Activated CD8-positive, alpha-beta T cell treated with anti-CD3 and anti-CD28 coated beads for 36 hours (primary cell): ENCODE measurements at regions not wholly inside any gene's neighbourhood (a gene's known extent, or its start where the extent isn't known, plus 50 kb on each side); places are given as distances from the start of the nearest gene placed in this dataset.

Source experiments
- ATAC-seq: fragments of 200-7000 bp; cut with Tn5 transposase; one replicate; pipeline ENCODE4 v1.10.0; 2021; ENCODE audit warnings: mild to moderate bottlenecking, moderate library complexity
- CTCF ChIA-PET: fragments of 350-600 bp; sonication (Branson Sonifier 250); formaldehyde crosslinking; loops from one replicate; lab custom pipeline; 2021; ENCODE audit warnings: antibody characterized with exemption; lab: Charles Lee
- POLR2A ChIA-PET: fragments of 350-600 bp; sonication (Branson Sonifier 250); formaldehyde crosslinking; loops from one replicate; lab custom pipeline; 2021; ENCODE audit warnings: antibody characterized with exemption; lab: Charles Lee
- DNase-seq: peaks from one replicate; pipeline ENCODE4 v3.0.0-alpha.2; 2020
- H3K27ac Mint-ChIP-seq: one replicate; pipeline ENCODE4 v1.8.0; 2021; ENCODE audit warnings: mild to moderate bottlenecking, mixed read lengths
- H3K27me3 Mint-ChIP-seq: one replicate; pipeline ENCODE4 v1.8.0; 2021; ENCODE audit warnings: mixed read lengths
- H3K36me3 Mint-ChIP-seq: one replicate; pipeline ENCODE4 v1.8.0; 2021; ENCODE audit warnings: low read depth, mixed read lengths
- H3K4me1 Mint-ChIP-seq: one replicate; pipeline ENCODE4 v1.8.0; 2021; ENCODE audit warnings: low read depth, mixed read lengths
- H3K4me3 Mint-ChIP-seq: one replicate; pipeline ENCODE4 v1.8.0; 2021; ENCODE audit warnings: mild to moderate bottlenecking, moderate library complexity, mixed read lengths
- H3K9me3 Mint-ChIP-seq: one replicate; pipeline ENCODE4 v1.8.0; 2021; ENCODE audit warnings: mixed read lengths
- CTCF ChIP-seq: fragments of 200-600 bp; IDR thresholded peaks from one replicate; pipeline ENCODE4 v1.8.0; 2022; ENCODE audit warnings: antibody characterized with exemption, mild to moderate bottlenecking
- intact Hi-C: fragments of 100-400 bp; cut with micrococcal nuclease; formaldehyde crosslinking; loops from one replicate; pipeline ENCODE4 v1.10.0; 2022

GRCh38 chr2:78051480-78051879 lies 529.3 kb upstream of the LRRTM4 start:
- ChIA-PET POLR2A (no interaction called here), CTCF (no interaction called here)
- Mint-ChIP-seq H3K4me3 (no peak overlapping the region), H3K4me1 (no peaks in the 10 kb centered on the region), H3K9me3 (peaks cover 34% of the 10 kb centered on the region), H3K27ac (no peak overlapping the region), H3K27me3 (no peaks in the 10 kb centered on the region), H3K36me3 (no peaks in the 10 kb centered on the region)
- intact Hi-C loops: no loop called here
- no peak for TF ChIP-seq CTCF
- ATAC-seq (no peak), DNase-seq (no peak)

GRCh38 chr2:78056976-78057375 lies 534.8 kb upstream of the LRRTM4 start:
- Mint-ChIP-seq H3K27ac (no peak overlapping the region), H3K9me3 (peaks cover 20% of the 10 kb centered on the region), H3K36me3 (no peaks in the 10 kb centered on the region), H3K4me1 (no peaks in the 10 kb centered on the region), H3K27me3 (no peaks in the 10 kb centered on the region), H3K4me3 (no peak overlapping the region)
- ChIA-PET CTCF (no interaction called here), POLR2A (no interaction called here)
- intact Hi-C loops: no loop called here
- ATAC-seq (no peak), DNase-seq (no peak)
- TF ChIP-seq CTCF: no peak

- ChIA-PET POLR2A (no interaction called here), CTCF (no interaction called here)
- Mint-ChIP-seq H3K4me1 (no peaks in the 10 kb centered on the region), H3K27me3 (no peaks in the 10 kb centered on the region), H3K4me3 (no peak overlapping the region), H3K27ac (no peak overlapping the region), H3K36me3 (no peaks in the 10 kb centered on the region), H3K9me3 (peaks cover 11% of the 10 kb centered on the region)
- TF ChIP-seq CTCF: no peak
- no peak for ATAC-seq
- intact Hi-C loops: no loop called here
- DNase-seq: no peak
These were observed 539.1 kb upstream of the LRRTM4 start for GRCh38 chr2:78061301-78061700.

- no peak for ATAC-seq
- Mint-ChIP-seq H3K4me1 (no peaks in the 10 kb centered on the region), H3K27ac (no peak overlapping the region), H3K36me3 (no peaks in the 10 kb centered on the region), H3K4me3 (no peak overlapping the region), H3K9me3 (peaks cover 11% of the 10 kb centered on the region), H3K27me3 (no peaks in the 10 kb centered on the region)
- ChIA-PET CTCF (no interaction called here), POLR2A (no interaction called here)
- intact Hi-C loops: no loop called here
- TF ChIP-seq CTCF: no peak
- no peak for DNase-seq
These were observed 539.6 kb upstream of the LRRTM4 start for GRCh38 chr2:78061732-78062131.

GRCh38 chr2:78063246-78064020 lies 541.3 kb upstream of the LRRTM4 start:
- ChIA-PET POLR2A (no interaction called here), CTCF (no interaction called here)
- no peaks in the 10 kb centered on the region for H3K4me1 Mint-ChIP-seq
- no peak overlapping the region for H3K4me3 Mint-ChIP-seq
- H3K36me3 Mint-ChIP-seq: no peaks in the 10 kb centered on the region
- H3K27ac Mint-ChIP-seq: no peak overlapping the region
- DNase-seq: no peak
- intact Hi-C loops: no loop called here
- ATAC-seq: no peak
- H3K9me3 Mint-ChIP-seq: peaks cover 16% of the 10 kb centered on the region
- H3K27me3 Mint-ChIP-seq: no peaks in the 10 kb centered on the region
- TF ChIP-seq CTCF: no peak
